Testis (tissue), 2 donors: ENCODE measurements at regions not wholly inside any gene's neighbourhood (a gene's known extent, or its start where the extent isn't known, plus 50 kb on each side); places are given as distances from the start of the nearest gene placed in this dataset.

Source experiments
- CTCF ChIP-seq, 3 experiments: fragments of 450-650 bp in 2 of 3; fragments of 200-600 bp in 1 of 3; sonication (generic) in 1 of 3; IDR thresholded peaks; one replicate each; pipeline ENCODE4 v1.5.1; 2016 to 2019; ENCODE audit warnings: antibody characterized with exemption in 3 of 3, mild to moderate bottlenecking in 2 of 3, moderate library complexity in 1 of 3
- POLR2A ChIP-seq: fragments of 450-650 bp; IDR thresholded peaks from one replicate; pipeline ENCODE4 v1.6.1; 2017; ENCODE audit warnings: antibody characterized with exemption, mild to moderate bottlenecking, moderate library complexity

- no peak for TF ChIP-seq CTCF (IDR thresholded peaks at IDR 0.05)
- no peak for TF ChIP-seq POLR2A
Measured at GRCh38 chr2:167767830-167768229, 479.6 kb downstream of the STK39 start.
